HL-60 (cell line): ENCODE measurements at regions not wholly inside any gene's neighbourhood (a gene's known extent, or its start where the extent isn't known, plus 50 kb on each side); places are given as distances from the start of the nearest gene placed in this dataset.

Source experiments
- CTCF ChIP-seq: IDR thresholded peaks from one replicate; pipeline ENCODE4 v1.5.1; 2011; ENCODE audit warnings: low read length, control low read depth, inconsistent platforms; ENCODE audit not compliant: insufficient read depth
- REST ChIP-seq: IDR thresholded peaks from 2 replicates; pipeline ENCODE4 v1.6.1; 2012; ENCODE audit warnings: low read depth; ENCODE audit not compliant: insufficient replicate concordance

GRCh38 chr6:141550471-141550870 is 582.3 kb upstream of the GJE1 start:
- TF ChIP-seq CTCF, result no peak
- no peak for TF ChIP-seq REST
